ENCODE measurements at regions not wholly inside any gene's neighbourhood (a gene's known extent, or its start where the extent isn't known, plus 50 kb on each side); places are given as distances from the start of the nearest gene placed in this dataset.
A peak's percentile ranks its signal among the peaks of the same experiment; 100 is the strongest.

- H3K27me3 ChIP-seq = no peaks in the 10 kb centered on the region
- no peaks in the 10 kb centered on the region for H3K9me3 ChIP-seq
- H3K36me3 ChIP-seq = no peaks in the 10 kb centered on the region
- DNase-seq = peak; percentile 17
- H3K4me3 ChIP-seq = no peak overlapping the region
Observed at GRCh38 chr7:156559001-156559400, 81.6 kb upstream of the RNF32 start.

GRCh38 chr7:156558198-156558597, 82.4 kb upstream of the RNF32 start:
- Histone ChIP-seq H3K27me3 (no peaks in the 10 kb centered on the region), H3K36me3 (no peaks in the 10 kb centered on the region), H3K9me3 (no peaks in the 10 kb centered on the region), H3K4me3 (no peak overlapping the region)
- peak; percentile 63 for DNase-seq

GRCh38 chr7:156556083-156556482, 84.5 kb upstream of the RNF32 start:
- Histone ChIP-seq H3K36me3 (no peaks in the 10 kb centered on the region), H3K27me3 (no peaks in the 10 kb centered on the region), H3K4me3 (no peak overlapping the region), H3K9me3 (no peaks in the 10 kb centered on the region)
- DNase-seq = no peak

DNA sequence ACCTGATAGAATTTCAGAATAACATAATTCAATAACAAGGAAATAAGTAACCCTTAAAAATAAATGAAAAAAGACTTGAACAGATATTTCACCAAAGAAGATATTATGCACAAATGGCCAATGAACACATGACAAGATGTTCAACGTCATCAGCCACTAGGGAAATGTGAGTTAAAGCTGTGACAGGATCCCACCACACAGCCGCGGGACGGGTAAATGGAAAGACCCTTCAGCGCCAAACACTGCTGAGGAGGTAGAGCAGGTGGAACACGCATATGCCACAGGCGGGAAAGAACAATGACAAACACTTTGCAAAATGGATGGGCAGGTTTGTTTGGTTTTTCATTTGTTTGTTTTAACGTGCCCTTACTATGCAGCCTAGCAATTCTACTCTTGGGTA, 86.1 kb upstream of the RNF32 start:
- Histone ChIP-seq H3K9me3 (no peaks in the 10 kb centered on the region), H3K4me3 (no peak overlapping the region), H3K27me3 (no peaks in the 10 kb centered on the region), H3K36me3 (no peaks in the 10 kb centered on the region)
- DNase-seq = no peak

GRCh38 chr7:156549636-156550035, 90.9 kb upstream of the RNF32 start:
- Histone ChIP-seq H3K9me3 (no peaks in the 10 kb centered on the region), H3K36me3 (no peaks in the 10 kb centered on the region), H3K4me3 (no peak overlapping the region), H3K27me3 (no peaks in the 10 kb centered on the region)
- DNase-seq = no peak

- DNase-seq = no peak
- no peaks in the 10 kb centered on the region for H3K36me3 ChIP-seq
- H3K9me3 ChIP-seq = no peaks in the 10 kb centered on the region
- H3K4me3 ChIP-seq = no peak overlapping the region
- no peaks in the 10 kb centered on the region for H3K27me3 ChIP-seq
Observed at GRCh38 chr7:156547884-156548561, 92.6 kb upstream of the RNF32 start.

DNA sequence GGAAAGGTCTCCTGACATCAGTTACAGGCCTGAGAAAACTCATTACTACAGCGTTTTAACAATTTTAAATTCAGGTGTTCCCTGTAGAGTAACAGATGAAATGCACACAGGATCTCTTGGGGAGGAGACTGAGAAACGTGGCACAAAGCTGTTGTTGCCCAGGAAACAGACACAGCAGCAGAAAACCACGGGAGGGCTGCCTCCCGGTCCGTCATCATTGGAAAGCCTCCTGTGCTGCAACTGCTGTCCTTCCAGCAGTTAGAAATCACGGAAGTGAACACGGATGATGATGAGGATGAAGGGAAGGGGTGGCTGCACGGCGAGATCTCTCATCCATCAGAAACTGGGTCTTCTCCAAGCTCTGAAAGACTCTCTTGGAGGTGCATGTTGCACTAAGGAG, 94.6 kb upstream of the RNF32 start:
- no peak for DNase-seq
- no peak overlapping the region for H3K4me3 ChIP-seq
- H3K9me3 ChIP-seq = no peaks in the 10 kb centered on the region
- H3K36me3 ChIP-seq = no peaks in the 10 kb centered on the region
- no peaks in the 10 kb centered on the region for H3K27me3 ChIP-seq

DNA sequence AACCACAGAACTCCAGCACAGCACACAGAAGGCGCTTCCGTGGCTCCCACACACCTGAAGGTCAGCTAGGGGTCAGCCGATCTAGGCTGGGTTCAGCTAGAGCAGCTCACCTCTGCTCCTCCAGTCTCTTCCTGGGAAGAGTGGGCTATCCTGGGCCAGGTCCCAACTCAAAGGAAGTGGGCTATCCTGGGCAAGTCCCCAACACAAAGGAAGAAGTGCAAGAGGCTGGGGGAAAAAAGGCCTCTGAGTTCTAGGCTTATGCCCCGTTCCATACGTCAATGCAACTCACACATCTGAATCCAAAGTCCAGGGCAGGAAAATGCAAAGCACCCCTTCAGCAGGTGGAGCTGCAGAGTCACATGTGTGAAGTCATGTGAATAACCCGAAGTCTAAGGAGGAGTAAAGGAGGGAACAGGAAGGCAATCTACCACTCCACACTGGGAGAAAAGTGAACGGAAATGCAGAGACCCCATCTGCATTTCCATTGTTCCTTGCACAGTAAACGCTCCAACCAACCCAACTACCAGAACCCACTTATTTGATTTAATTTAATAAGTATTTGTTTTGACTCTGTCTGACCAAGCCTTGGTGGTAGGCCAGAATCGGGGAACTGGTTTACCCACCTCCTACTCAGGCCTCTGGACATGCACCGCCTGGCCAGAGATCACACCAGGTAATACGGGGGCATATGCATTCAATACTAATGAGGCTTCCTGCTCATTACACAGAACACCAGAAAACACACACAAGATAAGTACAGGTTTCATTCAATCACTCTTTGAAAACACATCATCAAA, 95.5 kb upstream of the RNF32 start:
- no peak for DNase-seq
- no peaks in the 10 kb centered on the region for H3K9me3 ChIP-seq
- H3K4me3 ChIP-seq = no peak overlapping the region
- no peaks in the 10 kb centered on the region for H3K27me3 ChIP-seq
- H3K36me3 ChIP-seq = no peaks in the 10 kb centered on the region

DNA sequence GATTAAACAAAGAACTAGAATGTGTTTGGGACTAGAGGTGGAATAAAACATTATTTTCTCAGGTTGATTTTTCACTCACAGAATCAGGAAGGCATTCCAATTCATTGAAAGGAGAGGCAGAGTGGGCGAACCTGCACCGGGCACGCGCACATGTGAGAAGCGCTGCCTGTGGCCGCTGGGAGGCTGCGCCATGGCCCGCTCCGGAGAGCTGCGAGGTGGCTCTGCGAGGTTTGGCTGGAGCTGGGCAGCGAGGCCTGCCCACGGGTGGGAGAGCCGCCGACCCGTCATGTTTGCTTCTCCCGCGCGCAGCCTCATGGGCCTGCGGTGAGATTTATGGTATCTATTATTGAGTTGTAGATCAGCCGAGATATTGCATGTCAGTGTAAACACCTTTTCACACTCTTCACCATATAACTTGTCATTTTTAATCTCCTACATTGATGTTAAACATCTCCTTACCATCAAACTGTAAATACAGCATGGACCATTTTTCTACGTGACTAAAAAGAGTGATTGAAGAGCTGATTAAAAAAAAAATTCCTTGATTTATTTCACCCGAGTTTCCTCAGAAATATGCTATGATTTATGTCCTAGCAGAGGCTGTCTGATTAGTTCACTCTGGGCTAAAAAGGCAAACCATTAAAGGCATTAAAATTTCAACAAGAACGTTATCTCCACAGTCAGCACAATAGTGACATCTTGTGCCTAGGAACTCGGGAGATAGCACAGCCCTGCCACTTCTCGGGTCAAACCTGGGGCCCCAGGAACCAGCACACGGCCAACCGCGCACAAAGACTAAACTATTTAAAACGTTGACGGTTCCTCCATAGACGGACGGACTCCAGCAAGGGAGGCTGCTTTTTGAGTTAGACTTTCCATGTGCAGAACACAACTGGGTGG, 96.6 kb upstream of the RNF32 start:
- Histone ChIP-seq H3K4me3 (no peak overlapping the region), H3K27me3 (no peaks in the 10 kb centered on the region), H3K9me3 (no peaks in the 10 kb centered on the region), H3K36me3 (no peaks in the 10 kb centered on the region)
- DNase-seq = no peak

- H3K36me3 ChIP-seq = no peaks in the 10 kb centered on the region
- no peak for DNase-seq
- no peak overlapping the region for H3K4me3 ChIP-seq
- H3K9me3 ChIP-seq = no peaks in the 10 kb centered on the region
- no peaks in the 10 kb centered on the region for H3K27me3 ChIP-seq
Observed at GRCh38 chr7:156540619-156541165, 99.9 kb upstream of the RNF32 start.

DNA sequence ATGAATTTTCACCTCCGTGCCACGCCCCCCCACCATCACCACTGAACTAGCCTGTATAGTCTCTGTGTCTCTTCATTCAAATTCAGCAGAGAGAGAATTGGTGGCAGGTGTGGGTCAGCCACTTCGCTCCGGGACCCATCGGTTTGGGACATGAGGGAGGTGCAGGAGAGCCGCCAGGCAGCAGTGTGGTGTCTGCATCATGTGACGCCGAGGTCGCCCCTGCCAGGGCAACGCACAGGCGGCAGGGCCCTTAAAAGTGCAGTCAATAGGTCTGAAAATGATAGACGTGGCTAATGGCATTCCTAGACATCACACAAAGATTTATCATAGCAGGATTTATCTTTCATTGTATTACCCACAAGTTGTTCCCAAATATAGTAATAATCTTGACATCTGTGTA, 100.6 kb upstream of the RNF32 start:
- DNase-seq = no peak
- no peaks in the 10 kb centered on the region for H3K27me3 ChIP-seq
- no peak overlapping the region for H3K4me3 ChIP-seq
- H3K36me3 ChIP-seq = no peaks in the 10 kb centered on the region
- no peaks in the 10 kb centered on the region for H3K9me3 ChIP-seq

- DNase-seq = no peak
- no peaks in the 10 kb centered on the region for H3K27me3 ChIP-seq
- no peak overlapping the region for H3K4me3 ChIP-seq
- no peaks in the 10 kb centered on the region for H3K9me3 ChIP-seq
- H3K36me3 ChIP-seq = no peaks in the 10 kb centered on the region
Observed at GRCh38 chr7:156537006-156537405, 103.6 kb upstream of the RNF32 start.

- H3K9me3 ChIP-seq = no peaks in the 10 kb centered on the region
- H3K36me3 ChIP-seq = no peaks in the 10 kb centered on the region
- no peak overlapping the region for H3K4me3 ChIP-seq
- H3K27me3 ChIP-seq = no peaks in the 10 kb centered on the region
- no peak for DNase-seq
Observed at GRCh38 chr7:156534925-156535324, 105.6 kb upstream of the RNF32 start.

DNA sequence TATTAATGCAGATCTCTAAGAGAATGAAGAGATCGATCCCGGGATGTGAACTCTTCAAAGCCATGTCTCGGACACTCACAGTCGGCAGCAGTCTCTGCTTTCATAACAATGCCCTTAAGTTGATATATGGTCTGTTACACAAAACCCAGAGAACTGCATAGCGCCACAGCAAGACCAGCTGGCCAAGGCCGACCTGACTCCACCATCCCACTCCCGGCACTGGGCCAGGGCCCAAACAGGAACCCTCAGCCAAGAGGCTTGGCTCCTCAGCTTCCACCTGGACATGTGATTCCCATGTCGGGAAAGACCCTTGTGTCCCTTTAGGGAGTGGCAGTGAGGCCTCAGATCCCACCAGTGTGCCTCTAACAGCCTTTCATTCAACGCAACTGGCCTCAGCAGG, 106.6 kb upstream of the RNF32 start:
- no peaks in the 10 kb centered on the region for H3K9me3 ChIP-seq
- H3K4me3 ChIP-seq = no peak overlapping the region
- no peaks in the 10 kb centered on the region for H3K27me3 ChIP-seq
- no peak for DNase-seq
- H3K36me3 ChIP-seq = no peaks in the 10 kb centered on the region

- H3K36me3 ChIP-seq = no peaks in the 10 kb centered on the region
- no peak overlapping the region for H3K4me3 ChIP-seq
- DNase-seq = no peak
- H3K27me3 ChIP-seq = no peaks in the 10 kb centered on the region
- H3K9me3 ChIP-seq = no peaks in the 10 kb centered on the region
Observed at GRCh38 chr7:156533420-156533819, 107.2 kb upstream of the RNF32 start.

GRCh38 chr7:156532016-156532602, 108.5 kb upstream of the RNF32 start:
- DNase-seq = no peak
- Histone ChIP-seq H3K36me3 (no peaks in the 10 kb centered on the region), H3K4me3 (no peak overlapping the region), H3K9me3 (no peaks in the 10 kb centered on the region), H3K27me3 (no peaks in the 10 kb centered on the region)

DNA sequence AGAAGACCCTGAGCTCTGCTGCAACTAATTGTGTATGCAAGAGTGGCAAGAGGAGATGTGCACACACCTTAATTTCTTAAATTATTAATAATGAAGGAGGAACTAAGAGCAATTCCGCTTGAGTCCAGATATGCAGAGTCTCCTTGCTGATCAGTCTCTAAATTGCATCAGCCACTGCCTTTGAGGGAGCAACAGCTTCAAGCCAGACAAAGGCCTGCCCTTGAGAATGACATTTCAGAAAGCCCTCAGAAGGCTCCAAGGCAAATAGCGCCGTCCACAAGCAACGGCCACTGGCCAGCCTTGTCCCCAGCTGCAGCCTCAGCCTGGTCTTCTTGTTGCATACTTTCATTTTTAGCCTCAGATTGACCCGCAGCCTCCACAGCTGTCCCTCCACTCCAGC, 110.6 kb upstream of the RNF32 start:
- no peak overlapping the region for H3K4me3 ChIP-seq

More for the DNA sequence above, 110.6 kb upstream of the RNF32 start:
- H3K27me3 ChIP-seq = no peaks in the 10 kb centered on the region
- DNase-seq = no peak
- no peaks in the 10 kb centered on the region for H3K36me3 ChIP-seq
- H3K9me3 ChIP-seq = no peaks in the 10 kb centered on the region
